ENCODE measurements at regions not wholly inside any gene's neighbourhood (a gene's known extent, or its start where the extent isn't known, plus 50 kb on each side); places are given as distances from the start of the nearest gene placed in this dataset.

- no peak for ATAC-seq (ENCODE audit: insufficient read depth, low read depth)
- DNase-seq = no peak
- peaks cover 8% of the 10 kb centered on the region for H3K9me3 ChIP-seq (ENCODE audit: insufficient read depth, low read length, severe bottlenecking)
- no peaks in the 10 kb centered on the region for H3K4me1 ChIP-seq (ENCODE audit: insufficient read depth, low read length)
- no peaks in the 10 kb centered on the region for H4K20me1 ChIP-seq (ENCODE audit: insufficient read depth, low read length)
- no peak overlapping the region for H3K9ac ChIP-seq (ENCODE audit: low read depth, low read length)
- TF ChIP-seq EZH2 (IDR thresholded peaks at IDR 0.05; ENCODE audit: borderline replicate concordance, low read depth, low read length, severe bottlenecking) (no peak), CTCF (IDR thresholded peaks at IDR 0.05; ENCODE audit: borderline replicate concordance, extremely low read depth, low read length, poor library complexity, severe bottlenecking) (no peak)
- no peak overlapping the region for H3K4me3 ChIP-seq (ENCODE audit: low read depth in 1 of 2, low read length in 2 of 2)
- H3K36me3 ChIP-seq (ENCODE audit: insufficient read depth, low read length) = no peaks in the 10 kb centered on the region
- H2AFZ ChIP-seq (ENCODE audit: low read depth, low read length) = no peak overlapping the region
- no peaks in the 10 kb centered on the region for H3K27me3 ChIP-seq (ENCODE audit: insufficient read depth, low read length, poor library complexity)
- H3K4me2 ChIP-seq (ENCODE audit: insufficient read depth, low read length) = no peak overlapping the region
- no peak overlapping the region for H3K27ac ChIP-seq (ENCODE audit: low read length)
- no peaks in the 10 kb centered on the region for H3K79me2 ChIP-seq (ENCODE audit: insufficient read depth, low read length)
Measured at GRCh38 chr22:44372611-44373010, 59.9 kb upstream of the SHISAL1 start.

- Histone ChIP-seq H3K4me3 (ENCODE audit: low read depth in 1 of 2, low read length in 2 of 2) (no peak overlapping the region), H2AFZ (ENCODE audit: low read depth, low read length) (no peak overlapping the region), H3K27ac (ENCODE audit: low read length) (no peak overlapping the region), H3K4me1 (ENCODE audit: insufficient read depth, low read length) (no peaks in the 10 kb centered on the region), H3K4me2 (ENCODE audit: insufficient read depth, low read length) (no peak overlapping the region), H3K9me3 (ENCODE audit: insufficient read depth, low read length, severe bottlenecking) (peaks cover 8% of the 10 kb centered on the region), H4K20me1 (ENCODE audit: insufficient read depth, low read length) (no peaks in the 10 kb centered on the region), H3K36me3 (ENCODE audit: insufficient read depth, low read length) (no peaks in the 10 kb centered on the region), H3K27me3 (ENCODE audit: insufficient read depth, low read length, poor library complexity) (peaks cover 4% of the 10 kb centered on the region), H3K9ac (ENCODE audit: low read depth, low read length) (no peak overlapping the region), H3K79me2 (ENCODE audit: insufficient read depth, low read length) (no peaks in the 10 kb centered on the region)
- DNase-seq = no peak
- no peak for ATAC-seq (ENCODE audit: insufficient read depth, low read depth)
- TF ChIP-seq CTCF (IDR thresholded peaks at IDR 0.05; ENCODE audit: borderline replicate concordance, extremely low read depth, low read length, poor library complexity, severe bottlenecking) (no peak), EZH2 (IDR thresholded peaks at IDR 0.05; ENCODE audit: borderline replicate concordance, low read depth, low read length, severe bottlenecking) (no peak)
Measured at GRCh38 chr22:44371741-44372525, 59.2 kb upstream of the SHISAL1 start.

- Histone ChIP-seq H2AFZ (ENCODE audit: low read depth, low read length) (no peak overlapping the region), H3K4me1 (ENCODE audit: insufficient read depth, low read length) (no peaks in the 10 kb centered on the region), H4K20me1 (ENCODE audit: insufficient read depth, low read length) (no peaks in the 10 kb centered on the region), H3K36me3 (ENCODE audit: insufficient read depth, low read length) (no peaks in the 10 kb centered on the region), H3K27ac (ENCODE audit: low read length) (no peak overlapping the region), H3K4me2 (ENCODE audit: insufficient read depth, low read length) (no peak overlapping the region), H3K27me3 (ENCODE audit: insufficient read depth, low read length, poor library complexity) (peaks cover 4% of the 10 kb centered on the region), H3K4me3 (ENCODE audit: low read depth in 1 of 2, low read length in 2 of 2) (no peak overlapping the region), H3K9ac (ENCODE audit: low read depth, low read length) (no peak overlapping the region), H3K79me2 (ENCODE audit: insufficient read depth, low read length) (no peaks in the 10 kb centered on the region), H3K9me3 (ENCODE audit: insufficient read depth, low read length, severe bottlenecking) (peaks cover 2% of the 10 kb centered on the region)
- DNase-seq (no peak), ATAC-seq (ENCODE audit: insufficient read depth, low read depth) (no peak)
- no peak for TF ChIP-seq CTCF (IDR thresholded peaks at IDR 0.05; ENCODE audit: borderline replicate concordance, extremely low read depth, low read length, poor library complexity, severe bottlenecking)
- no peak for TF ChIP-seq EZH2 (IDR thresholded peaks at IDR 0.05; ENCODE audit: borderline replicate concordance, low read depth, low read length, severe bottlenecking)
Measured at GRCh38 chr22:44369916-44370801, 57.4 kb upstream of the SHISAL1 start.
